GM21381 (cell line): ENCODE measurements at regions not wholly inside any gene's neighbourhood (a gene's known extent, or its start where the extent isn't known, plus 50 kb on each side); places are given as distances from the start of the nearest gene placed in this dataset.

ENCODE experiments used
- ATAC-seq: cut with Tn5 transposase; IDR thresholded peaks from one replicate; pipeline ENCODE4 v1.9.1; 2021; ENCODE audit warnings: mild to moderate bottlenecking, moderate library complexity; ENCODE audit not compliant: unreplicated experiment

- ATAC-seq, result no peak
Measured at GRCh38 chr13:34401696-34402095, 540.4 kb upstream of the NBEA start.

GRCh38 chr13:34405410-34406181 is 536.5 kb upstream of the NBEA start:
- ATAC-seq, result no peak

GRCh38 chr13:34408640-34409039 is 533.4 kb upstream of the NBEA start:
- ATAC-seq, result no peak

GRCh38 chr13:34409496-34410182 is 532.4 kb upstream of the NBEA start:
- no peak for ATAC-seq

- ATAC-seq, result no peak
Measured at GRCh38 chr13:34410678-34411077, 531.4 kb upstream of the NBEA start.

GRCh38 chr13:34411177-34411576 is 530.9 kb upstream of the NBEA start:
- no peak for ATAC-seq

GRCh38 chr13:34411894-34412293 is 530.2 kb upstream of the NBEA start:
- ATAC-seq, result no peak

GRCh38 chr13:34412295-34412694 is 529.8 kb upstream of the NBEA start:
- ATAC-seq, result no peak

GRCh38 chr13:34412817-34413375 is 529.2 kb upstream of the NBEA start:
- ATAC-seq, result no peak

GRCh38 chr13:34413538-34414210 is 528.4 kb upstream of the NBEA start:
- ATAC-seq, result no peak

GRCh38 chr13:34414616-34415015 is 527.5 kb upstream of the NBEA start:
- ATAC-seq, result no peak

- no peak for ATAC-seq
Measured at GRCh38 chr13:34416971-34417380, 525.1 kb upstream of the NBEA start.

GRCh38 chr13:34417896-34418295 is 524.2 kb upstream of the NBEA start:
- ATAC-seq, result no peak

GRCh38 chr13:34419025-34419424 is 523.0 kb upstream of the NBEA start:
- ATAC-seq, result no peak

GRCh38 chr13:34419755-34420154 is 522.3 kb upstream of the NBEA start:
- ATAC-seq, result no peak

GRCh38 chr13:34420702-34421346 is 521.2 kb upstream of the NBEA start:
- no peak for ATAC-seq

- ATAC-seq, result no peak
Measured at GRCh38 chr13:34421347-34421719, 520.7 kb upstream of the NBEA start.

- ATAC-seq, result no peak
Measured at GRCh38 chr13:34421858-34422475, 520.1 kb upstream of the NBEA start.

GRCh38 chr13:34422956-34423355 is 519.1 kb upstream of the NBEA start:
- no peak for ATAC-seq

GRCh38 chr13:34425327-34425949 is 516.6 kb upstream of the NBEA start:
- no peak for ATAC-seq
